Spleen (tissue), 11 donors: ENCODE measurements at regions not wholly inside any gene's neighbourhood (a gene's known extent, or its start where the extent isn't known, plus 50 kb on each side); places are given as distances from the start of the nearest gene placed in this dataset.
"Not testable (repeated sequence)": the region's sequence is repeated elsewhere in the genome, so short reads cannot be mapped to it uniquely, and the experiment has no call there.

Experiments
- DNase-seq: peaks from one replicate; pipeline ENCODE4 v3.0.0-alpha.2; 2020
- H3K27ac ChIP-seq, 8 donors: fragments of 200-600 bp; sonication (generic) in 7 of 8; 1 replicate in 4 of 8; 2 replicates in 4 of 8; pipeline versions ENCODE4 v1.5.0 to v1.8.0; 2016 to 2021; ENCODE audit warnings: inconsistent platforms in 4 of 8, mild to moderate bottlenecking in 4 of 8, moderate library complexity in 1 of 8
- H3K27me3 ChIP-seq, 7 donors: fragments of 200-600 bp; sonication (generic) in 6 of 7; replicated peaks in 1 of 7; 1 replicate in 4 of 7; 2 replicates in 3 of 7; pipeline versions ENCODE4 v1.5.0 to v1.8.0; 2016 to 2021; ENCODE audit warnings: inconsistent platforms in 3 of 7, mild to moderate bottlenecking in 1 of 7
- H3K36me3 ChIP-seq, 6 donors: fragments of 200-600 bp; sonication (generic) in 5 of 6; 1 replicate in 4 of 6; 2 replicates in 2 of 6; pipeline versions ENCODE4 v1.5.0 to v1.8.0; 2016 to 2021; ENCODE audit warnings: inconsistent platforms in 2 of 6
- H3K4me1 ChIP-seq, 6 donors: fragments of 200-600 bp; sonication (generic) in 5 of 6; 1 replicate in 3 of 6; 2 replicates in 3 of 6; pipeline versions ENCODE4 v1.5.0 to v1.8.0; 2016 to 2021; ENCODE audit warnings: inconsistent platforms in 3 of 6
- H3K4me3 ChIP-seq, 8 donors: fragments of 200-600 bp; sonication (generic) in 7 of 8; 1 replicate in 4 of 8; 2 replicates in 4 of 8; pipeline versions ENCODE4 v1.5.0 to v1.8.0; 2016 to 2021; ENCODE audit warnings: inconsistent platforms in 4 of 8, mild to moderate bottlenecking in 4 of 8, moderate library complexity in 2 of 8
- H3K9me3 ChIP-seq, 8 donors: fragments of 200-600 bp; sonication (generic) in 7 of 8; 1 replicate in 4 of 8; 2 replicates in 4 of 8; pipeline versions ENCODE4 v1.5.0 to v1.8.0; 2016 to 2021; ENCODE audit warnings: inconsistent platforms in 4 of 8
- CTCF ChIP-seq, 11 experiments: fragments of 200-600 bp in 7 of 11; fragments of 450-650 bp in 4 of 11; sonication (generic) in 4 of 11; IDR thresholded peaks in 8 of 11; conservative IDR thresholded peaks in 3 of 11; 1 replicate in 7 of 11; 2 replicates in 4 of 11; pipeline versions ENCODE4 v1.4.0 to v1.8.0; 2016 to 2021; ENCODE audit warnings: antibody characterized with exemption in 11 of 11, inconsistent platforms in 4 of 11, mild to moderate bottlenecking in 1 of 11
- POLR2A ChIP-seq, 3 donors: fragments of 450-650 bp; IDR thresholded peaks; one replicate each; pipeline ENCODE4 v1.5.1; 2017; ENCODE audit warnings: antibody characterized with exemption in 3 of 3, mild to moderate bottlenecking in 1 of 3
- POLR2AphosphoS5 ChIP-seq, 3 donors: sonication (generic); formaldehyde crosslinking; IDR thresholded peaks; one replicate each; pipeline ENCODE4 v1.5.1; 2017; ENCODE audit warnings: antibody characterized with exemption in 3 of 3
- WGBS, 5 donors: extraction: QIAGEN DNeasy Blood & Tissue Kit in 3 of 5; methylation state at CpG; one replicate each; pipeline versions ENCODE4 v1.1.5 to v1.1.7; 2013 to 2018; 5-methylcytosine and 5-hydroxymethylcytosine counted together
- intact Hi-C: fragments of 100-400 bp; cut with DNase I; formaldehyde crosslinking; loops from one replicate; pipeline ENCODE4 v1.15.0; 2023; ENCODE audit warnings: low total_unique reads
- donor health status: healthy with polysubstance abuse.
- donor health status: DM: no; HTN: no; CAD: no; lungs with moderate emphysema.
- donor health status: DM: no; HTN: no; CAD: no.
- donor health status: Bipolar disorder and iron deficiency.
- donor health status: healthy.
- donor health status: DM: no; HTN: no; CAD: no.
- donor health status: DM: yes; HTN: yes; CAD: no.

DNA sequence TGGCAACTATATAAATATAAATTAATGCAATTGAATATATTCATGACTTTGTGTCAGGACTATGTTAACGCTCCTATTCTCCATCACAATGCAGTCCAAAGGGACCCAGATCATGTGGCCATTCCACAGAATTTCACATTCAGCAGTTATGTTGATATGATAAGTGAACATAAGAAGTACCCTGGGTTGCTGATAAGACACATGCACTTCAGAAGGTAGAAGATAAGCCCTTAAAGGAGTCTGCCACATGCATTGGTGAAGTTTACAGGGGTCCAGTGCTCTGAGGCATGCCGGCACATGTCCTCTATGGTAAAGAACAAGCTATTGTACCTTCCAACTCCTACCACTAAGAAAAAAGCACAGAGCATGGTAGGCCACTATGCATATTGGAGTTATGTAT is 76.4 kb downstream of the PHAX start:
- Histone ChIP-seq H3K27ac (no peak overlapping the region), H3K36me3 (no peaks in the 10 kb centered on the region), H3K4me3 (no peak overlapping the region), H3K4me1 (peaks cover 0 to 5% (median 3%) of the 10 kb centered on the region in 6 donors), H3K9me3 (no peaks in the 10 kb centered on the region), H3K27me3 (no peaks in the 10 kb centered on the region)
- WGBS, 5 donors, result 90 to 98% (median 93%) methylated on average over 2 of the region's 2 CpGs
- TF ChIP-seq POLR2A (IDR thresholded peaks at IDR 0.05) (no peak), CTCF (IDR thresholded peaks at IDR 0.05 in 8 of 11, conservative IDR thresholded peaks at IDR 0.05 in 3 of 11) (no peak), POLR2AphosphoS5 (IDR thresholded peaks at IDR 0.05) (no peak)
- no peak for DNase-seq
- intact Hi-C loops, result loop anchor here (5.0 kb wide), 2 partner anchors 105 to 635 kb away; no protein-coding TSS in a partner anchor

- DNase-seq, result no peak
Observed at GRCh38 chr5:126680191-126680817, 79.6 kb downstream of the PHAX start.

DNA sequence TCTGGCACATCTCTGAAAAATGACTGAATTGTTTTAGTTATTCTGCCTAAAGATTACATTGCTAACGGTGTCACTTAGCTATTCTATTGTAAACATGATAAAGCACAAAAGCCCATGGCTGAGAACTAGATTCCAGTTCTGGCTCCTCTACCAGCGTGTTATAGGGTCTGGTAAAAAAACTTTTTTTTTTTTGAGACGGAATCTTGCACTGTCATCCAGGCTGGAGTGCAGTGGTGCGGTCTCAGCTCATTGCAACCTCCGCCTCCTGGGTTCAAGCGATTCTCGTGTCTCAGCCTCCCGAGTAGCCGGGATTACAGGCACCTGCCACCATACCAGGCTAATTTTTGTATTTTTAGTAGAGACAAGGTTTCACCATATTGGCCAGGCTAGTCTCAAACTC is 80.6 kb downstream of the PHAX start:
- H3K4me3 ChIP-seq, H3K36me3 ChIP-seq, intact Hi-C loops, DNase-seq, H3K9me3 ChIP-seq, H3K27ac ChIP-seq, H3K4me1 ChIP-seq, H3K27me3 ChIP-seq: not testable (repeated sequence)
- WGBS, 5 donors, result 89 to 93% (median 92%) methylated on average over 9 of the region's 9 CpGs

More at GRCh38 chr5:126680191-126680817, 79.6 kb downstream of the PHAX start:
- intact Hi-C loops, result no loop called here
- no peaks in the 10 kb centered on the region for H3K36me3 ChIP-seq
- peaks cover 0 to 8% (median 0%) of the 10 kb centered on the region in 7 donors for H3K27me3 ChIP-seq
- no peak for TF ChIP-seq POLR2A (IDR thresholded peaks at IDR 0.05)
- TF ChIP-seq POLR2AphosphoS5 (IDR thresholded peaks at IDR 0.05), result no peak
- TF ChIP-seq CTCF (IDR thresholded peaks at IDR 0.05 in 8 of 11, conservative IDR thresholded peaks at IDR 0.05 in 3 of 11), result no peak
- no peak overlapping the region for H3K4me3 ChIP-seq
- no peaks in the 10 kb centered on the region for H3K9me3 ChIP-seq
- 45 to 77% (median 53%) methylated on average over 3 to 4 of the region's 4 CpGs for WGBS, 5 donors
- no peak overlapping the region for H3K27ac ChIP-seq
- H3K4me1 ChIP-seq, result peaks cover 0 to 5% (median 3%) of the 10 kb centered on the region in 6 donors

DNA sequence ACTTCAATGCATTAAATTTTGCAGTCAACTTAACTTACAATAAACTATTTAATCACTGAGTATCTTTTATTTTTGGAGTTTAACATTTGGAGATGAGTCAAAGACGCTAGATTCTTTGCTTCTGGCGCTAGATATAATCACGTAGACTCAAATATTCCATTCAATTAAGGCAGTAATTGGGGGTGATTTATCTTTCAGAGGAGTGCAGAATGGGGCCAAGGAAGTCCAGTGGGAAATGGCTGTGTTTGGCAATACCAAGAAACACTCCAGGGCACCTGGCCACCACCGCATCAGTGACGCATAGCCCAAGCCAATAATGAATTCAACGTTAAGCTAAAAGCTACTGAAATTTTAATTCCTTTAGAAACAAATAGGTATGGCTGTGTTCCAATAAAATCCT is 81.2 kb downstream of the PHAX start:
- Histone ChIP-seq H3K4me1 (no peaks in the 10 kb centered on the region), H3K9me3 (no peaks in the 10 kb centered on the region), H3K27ac (no peak overlapping the region), H3K36me3 (no peaks in the 10 kb centered on the region), H3K27me3 (peaks cover 0 to 8% (median 0%) of the 10 kb centered on the region in 7 donors), H3K4me3 (no peak overlapping the region)
- 87 to 94% (median 93%) methylated on average over 6 of the region's 6 CpGs for WGBS, 5 donors
- intact Hi-C loops, result no loop called here
- DNase-seq, result no peak
- TF ChIP-seq CTCF (IDR thresholded peaks at IDR 0.05 in 8 of 11, conservative IDR thresholded peaks at IDR 0.05 in 3 of 11) (no peak), POLR2A (IDR thresholded peaks at IDR 0.05) (no peak), POLR2AphosphoS5 (IDR thresholded peaks at IDR 0.05) (no peak)
